HCT116 (cell line): ENCODE measurements at regions not wholly inside any gene's neighbourhood (a gene's known extent, or its start where the extent isn't known, plus 50 kb on each side); places are given as distances from the start of the nearest gene placed in this dataset.

Source experiments
- CEBPB ChIP-seq: IDR thresholded peaks from 2 replicates; pipeline ENCODE4 v1.6.1; 2012; ENCODE audit warnings: low read depth
- EGR1 ChIP-seq: IDR thresholded peaks from 2 replicates; pipeline ENCODE4 v1.6.1; 2012; ENCODE audit warnings: low read depth
- EZH2 ChIP-seq: fragments of 200-600 bp; sonication (generic); IDR thresholded peaks from 2 replicates; pipeline ENCODE4 v1.6.1; 2017; ENCODE audit warnings: antibody characterized with exemption, mixed run types
- FOSL1 ChIP-seq: IDR thresholded peaks from 2 replicates; pipeline ENCODE4 v1.6.1; 2012; ENCODE audit warnings: low read depth
- POLR2A ChIP-seq: IDR thresholded peaks from 2 replicates; pipeline ENCODE4 v1.7.0; 2011; ENCODE audit warnings: borderline replicate concordance; ENCODE audit not compliant: insufficient read depth, insufficient read length; ENCODE audit errors: extremely low read depth
- POLR2AphosphoS5 ChIP-seq: IDR thresholded peaks from 2 replicates; pipeline ENCODE4 v1.6.1; 2011; ENCODE audit warnings: mild to moderate bottlenecking, low read depth, low read length, moderate library complexity
- SIN3A ChIP-seq: IDR thresholded peaks from 2 replicates; pipeline ENCODE4 v1.6.1; 2012; ENCODE audit warnings: low read depth
- SP1 ChIP-seq: IDR thresholded peaks from 2 replicates; pipeline ENCODE4 v1.6.1; 2012; ENCODE audit warnings: low read depth
- YY1 ChIP-seq: IDR thresholded peaks from 2 replicates; pipeline ENCODE4 v1.6.1; 2011; ENCODE audit warnings: low read length, low read depth, moderate library complexity, mild to moderate bottlenecking; ENCODE audit not compliant: insufficient replicate concordance; ENCODE audit errors: extremely low read depth
- TF ChIP-seq, protein P1 (sequence below), 3 experiments: fragments of 200-600 bp in 1 of 3; sonication (generic) in 1 of 3; IDR thresholded peaks in 2 of 3; conservative IDR thresholded peaks in 1 of 3; 2 replicates each; pipeline ENCODE4 v1.5.1; 2012 to 2017; ENCODE audit warnings: low read depth in 2 of 3, low read length in 2 of 3, antibody characterized with exemption in 1 of 3, borderline replicate concordance in 1 of 3, control low read depth in 1 of 3, mild to moderate bottlenecking in 1 of 3, mixed read lengths in 1 of 3, mixed run types in 1 of 3, moderate library complexity in 1 of 3; ENCODE audit not compliant: insufficient read depth in 1 of 3
- TF ChIP-seq, protein P2 (sequence below): IDR thresholded peaks from 2 replicates; pipeline ENCODE4 v1.6.1; 2012; ENCODE audit warnings: low read depth
- TF ChIP-seq, protein P3 (sequence below): IDR thresholded peaks from 2 replicates; pipeline ENCODE4 v1.6.1; 2012

DNA sequence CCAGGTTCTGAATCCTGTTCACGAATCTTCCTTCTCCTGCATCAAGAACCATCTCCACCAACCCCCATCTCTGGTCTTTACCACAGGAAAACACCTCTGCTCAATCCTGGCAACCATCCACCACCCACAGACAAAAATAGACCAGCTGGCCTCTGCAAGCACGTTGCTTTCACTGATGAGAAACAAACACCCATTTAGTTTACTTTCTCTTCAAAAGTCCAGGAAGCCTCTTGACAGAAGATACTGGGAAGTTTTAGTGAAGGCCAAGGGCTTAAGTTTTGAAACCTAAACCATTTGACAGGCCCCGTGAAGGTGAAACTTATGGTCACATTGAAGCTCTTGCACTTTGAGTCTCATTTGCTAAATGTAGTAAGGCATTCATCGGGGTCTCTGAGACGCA lies 122.6 kb upstream of the PPP2R5A start:
- TF ChIP-seq EGR1 (no peak), CEBPB (no peak), POLR2A (no peak), FOSL1 (no peak), EZH2 (no peak), POLR2AphosphoS5 (no peak), YY1 (no peak), SP1 (no peak), SIN3A (no peak)
- TF ChIP-seq, protein P1, sequence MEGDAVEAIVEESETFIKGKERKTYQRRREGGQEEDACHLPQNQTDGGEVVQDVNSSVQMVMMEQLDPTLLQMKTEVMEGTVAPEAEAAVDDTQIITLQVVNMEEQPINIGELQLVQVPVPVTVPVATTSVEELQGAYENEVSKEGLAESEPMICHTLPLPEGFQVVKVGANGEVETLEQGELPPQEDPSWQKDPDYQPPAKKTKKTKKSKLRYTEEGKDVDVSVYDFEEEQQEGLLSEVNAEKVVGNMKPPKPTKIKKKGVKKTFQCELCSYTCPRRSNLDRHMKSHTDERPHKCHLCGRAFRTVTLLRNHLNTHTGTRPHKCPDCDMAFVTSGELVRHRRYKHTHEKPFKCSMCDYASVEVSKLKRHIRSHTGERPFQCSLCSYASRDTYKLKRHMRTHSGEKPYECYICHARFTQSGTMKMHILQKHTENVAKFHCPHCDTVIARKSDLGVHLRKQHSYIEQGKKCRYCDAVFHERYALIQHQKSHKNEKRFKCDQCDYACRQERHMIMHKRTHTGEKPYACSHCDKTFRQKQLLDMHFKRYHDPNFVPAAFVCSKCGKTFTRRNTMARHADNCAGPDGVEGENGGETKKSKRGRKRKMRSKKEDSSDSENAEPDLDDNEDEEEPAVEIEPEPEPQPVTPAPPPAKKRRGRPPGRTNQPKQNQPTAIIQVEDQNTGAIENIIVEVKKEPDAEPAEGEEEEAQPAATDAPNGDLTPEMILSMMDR (IDR thresholded peaks at IDR 0.05 in 2 of 3, conservative IDR thresholded peaks at IDR 0.05 in 1 of 3; ENCODE audit: borderline replicate concordance in 1 of 3, insufficient read depth in 1 of 3, low read depth in 2 of 3, low read length in 2 of 3), result no peak
- TF ChIP-seq, protein P2, sequence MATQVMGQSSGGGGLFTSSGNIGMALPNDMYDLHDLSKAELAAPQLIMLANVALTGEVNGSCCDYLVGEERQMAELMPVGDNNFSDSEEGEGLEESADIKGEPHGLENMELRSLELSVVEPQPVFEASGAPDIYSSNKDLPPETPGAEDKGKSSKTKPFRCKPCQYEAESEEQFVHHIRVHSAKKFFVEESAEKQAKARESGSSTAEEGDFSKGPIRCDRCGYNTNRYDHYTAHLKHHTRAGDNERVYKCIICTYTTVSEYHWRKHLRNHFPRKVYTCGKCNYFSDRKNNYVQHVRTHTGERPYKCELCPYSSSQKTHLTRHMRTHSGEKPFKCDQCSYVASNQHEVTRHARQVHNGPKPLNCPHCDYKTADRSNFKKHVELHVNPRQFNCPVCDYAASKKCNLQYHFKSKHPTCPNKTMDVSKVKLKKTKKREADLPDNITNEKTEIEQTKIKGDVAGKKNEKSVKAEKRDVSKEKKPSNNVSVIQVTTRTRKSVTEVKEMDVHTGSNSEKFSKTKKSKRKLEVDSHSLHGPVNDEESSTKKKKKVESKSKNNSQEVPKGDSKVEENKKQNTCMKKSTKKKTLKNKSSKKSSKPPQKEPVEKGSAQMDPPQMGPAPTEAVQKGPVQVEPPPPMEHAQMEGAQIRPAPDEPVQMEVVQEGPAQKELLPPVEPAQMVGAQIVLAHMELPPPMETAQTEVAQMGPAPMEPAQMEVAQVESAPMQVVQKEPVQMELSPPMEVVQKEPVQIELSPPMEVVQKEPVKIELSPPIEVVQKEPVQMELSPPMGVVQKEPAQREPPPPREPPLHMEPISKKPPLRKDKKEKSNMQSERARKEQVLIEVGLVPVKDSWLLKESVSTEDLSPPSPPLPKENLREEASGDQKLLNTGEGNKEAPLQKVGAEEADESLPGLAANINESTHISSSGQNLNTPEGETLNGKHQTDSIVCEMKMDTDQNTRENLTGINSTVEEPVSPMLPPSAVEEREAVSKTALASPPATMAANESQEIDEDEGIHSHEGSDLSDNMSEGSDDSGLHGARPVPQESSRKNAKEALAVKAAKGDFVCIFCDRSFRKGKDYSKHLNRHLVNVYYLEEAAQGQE, result no peak
- TF ChIP-seq, protein P3, sequence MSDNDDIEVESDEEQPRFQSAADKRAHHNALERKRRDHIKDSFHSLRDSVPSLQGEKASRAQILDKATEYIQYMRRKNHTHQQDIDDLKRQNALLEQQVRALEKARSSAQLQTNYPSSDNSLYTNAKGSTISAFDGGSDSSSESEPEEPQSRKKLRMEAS, result no peak
